ENCODE measurements at regions not wholly inside any gene's neighbourhood (a gene's known extent, or its start where the extent isn't known, plus 50 kb on each side); places are given as distances from the start of the nearest gene placed in this dataset.

- no peak overlapping the region for H3K4ac ChIP-seq (ENCODE audit: low read depth, low read length)
- H4K20me1 ChIP-seq (ENCODE audit: control insufficient read depth, insufficient read depth, insufficient read length), result no peaks in the 10 kb centered on the region
- no peaks in the 10 kb centered on the region for H3K27me3 ChIP-seq (ENCODE audit: insufficient read depth, low read length)
- no peak overlapping the region for H4K8ac ChIP-seq (replicated peaks; ENCODE audit: insufficient read length, low read depth, low read length)
- no peaks in the 10 kb centered on the region for H3K27me3 Mint-ChIP-seq (ENCODE audit: low read depth)
- no peak overlapping the region for H2AFZ ChIP-seq (ENCODE audit: low read length)
- H3K9me3 Mint-ChIP-seq, result no peaks in the 10 kb centered on the region
- H3K4me1 ChIP-seq (ENCODE audit: insufficient read depth, low read length), result no peaks in the 10 kb centered on the region
- no peaks in the 10 kb centered on the region for H3K9me3 ChIP-seq (ENCODE audit: control insufficient read depth, low read depth, low read length)
- H3K18ac ChIP-seq (ENCODE audit: insufficient read length, low read depth, low read length), result no peak overlapping the region
- no peak overlapping the region for H3K4me2 ChIP-seq (ENCODE audit: insufficient read depth, insufficient read length, low read length)
- H2BK5ac ChIP-seq (ENCODE audit: insufficient read length, low read length), result no peak overlapping the region
- H4K91ac ChIP-seq (ENCODE audit: insufficient read length, low read depth, low read length), result no peak overlapping the region
- H2AK5ac ChIP-seq (ENCODE audit: insufficient read length, low read length), result no peak overlapping the region
- H2BK120ac ChIP-seq (ENCODE audit: low read depth, low read length, poor library complexity, severe bottlenecking), result no peak overlapping the region
- no peak overlapping the region for H3K56ac ChIP-seq (ENCODE audit: insufficient read length, low read depth, low read length)
- H2BK20ac ChIP-seq (ENCODE audit: low read depth, low read length, poor library complexity, severe bottlenecking), result no peak overlapping the region
- no peaks in the 10 kb centered on the region for H3K23me2 ChIP-seq (ENCODE audit: insufficient read length, low read depth, low read length, poor library complexity, severe bottlenecking)
- H2BK15ac ChIP-seq (ENCODE audit: low read depth, low read length), result no peak overlapping the region
- H3K79me2 ChIP-seq (ENCODE audit: insufficient read depth, low read length), result no peaks in the 10 kb centered on the region
- no peak for DNase-seq
- H2BK12ac ChIP-seq (ENCODE audit: insufficient read length, low read depth, low read length), result no peak overlapping the region
- H3K27ac ChIP-seq (ENCODE audit: insufficient read length, low read depth, low read length), result no peak overlapping the region
- no peak for TF ChIP-seq CTCF (conservative IDR thresholded peaks at IDR 0.05)
- H3T11ph ChIP-seq (ENCODE audit: low read length), result no peak overlapping the region
- H3K79me1 ChIP-seq (ENCODE audit: insufficient read depth, low read depth, low read length, poor library complexity, severe bottlenecking), result no peaks in the 10 kb centered on the region
- no peak overlapping the region for H3K14ac ChIP-seq (ENCODE audit: insufficient read depth, low read length)
- no peaks in the 10 kb centered on the region for H3K4me1 Mint-ChIP-seq
- no peak overlapping the region for H3K27ac Mint-ChIP-seq
- no peak overlapping the region for H3K9ac ChIP-seq (ENCODE audit: extremely low read depth, insufficient read length, low read length)
- no peak overlapping the region for H3K4me3 Mint-ChIP-seq
- H3K23ac ChIP-seq (ENCODE audit: insufficient read length, low read depth, low read length), result no peak overlapping the region
- no peaks in the 10 kb centered on the region for H3K36me3 Mint-ChIP-seq (ENCODE audit: insufficient read depth in 1 of 3, low read depth in 3 of 3)
- no CpG with 5 or more reads among the region's 3 CpGs for WGBS (ENCODE audit: extremely low coverage, insufficient read length, low lambda C conversion rate)
- no peak overlapping the region for H4K5ac ChIP-seq (ENCODE audit: insufficient read length, low read depth, low read length)
These were observed 717.9 kb upstream of the ADAMTS16 start for GRCh38 chr5:4422247-4422646.

Measured in H9 (cell line).